Hepatic stellate cell (primary cell): ENCODE measurements at regions not wholly inside any gene's neighbourhood (a gene's known extent, or its start where the extent isn't known, plus 50 kb on each side); places are given as distances from the start of the nearest gene placed in this dataset.
A peak's percentile ranks its signal among the peaks of the same experiment; 100 is the strongest.
"Not testable (repeated sequence)": the region's sequence is repeated elsewhere in the genome, so short reads cannot be mapped to it uniquely, and the experiment has no call there.

Experiments
- DNase-seq: peaks from one replicate; pipeline ENCODE4 v3.0.0; 2011; ENCODE audit warnings: low spot score

DNA sequence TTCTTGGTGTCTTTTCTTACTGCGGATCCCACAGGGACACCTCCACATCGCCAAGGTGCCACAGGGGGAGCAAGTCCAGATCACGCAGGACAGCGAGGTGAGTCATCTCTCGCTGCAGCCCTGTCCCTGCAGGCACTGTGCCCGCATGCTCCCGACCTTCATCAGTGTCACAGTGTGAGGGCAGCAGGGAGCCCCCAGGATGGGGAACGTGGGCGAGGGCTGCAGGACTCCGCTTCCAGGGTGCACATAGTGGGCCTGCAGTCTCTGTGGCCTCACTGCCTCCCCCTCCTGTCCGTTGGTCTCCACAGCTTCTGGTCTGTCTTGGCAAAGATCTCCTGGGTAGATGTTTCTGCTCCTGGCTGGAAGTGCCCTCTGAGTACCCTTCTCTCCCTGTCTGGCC, 78.0 kb downstream of the NPIPB11 start:
- DNase-seq = not testable (repeated sequence)

DNA sequence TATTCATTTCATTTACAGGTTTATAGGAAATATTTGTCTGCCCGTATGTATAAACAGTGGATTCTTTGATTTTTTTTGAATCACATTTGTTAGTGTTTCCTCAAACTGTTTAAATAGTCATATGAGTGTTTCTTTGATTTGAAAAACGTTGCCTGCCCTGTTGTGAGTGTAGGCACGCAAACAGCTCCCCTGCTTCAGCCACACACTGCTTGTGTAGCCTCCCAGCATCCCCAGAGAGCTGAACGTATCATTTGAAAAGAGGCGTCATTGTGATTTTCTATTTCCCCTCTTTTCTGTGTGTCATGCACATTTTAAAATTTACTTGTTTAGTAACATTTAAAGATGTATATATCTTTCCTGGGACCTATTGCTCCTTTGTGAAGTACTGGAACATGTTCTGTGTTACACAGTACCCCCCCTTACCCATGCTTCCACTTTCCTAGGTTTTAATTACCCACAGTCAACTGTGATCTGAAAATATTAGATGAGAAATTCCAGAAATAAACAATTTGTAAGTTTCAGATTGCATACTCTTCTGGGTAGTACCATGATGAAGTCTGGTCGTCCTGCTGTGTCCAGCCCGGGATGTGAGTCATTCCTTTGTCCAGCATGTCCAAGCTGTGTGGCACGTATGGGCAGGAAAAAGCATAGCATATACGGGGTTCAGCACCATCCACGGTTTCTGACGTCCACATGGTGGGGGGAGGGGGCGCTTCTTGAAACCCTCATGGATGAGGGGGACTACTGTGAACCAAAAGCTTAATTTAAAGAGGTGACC, 78.7 kb downstream of the NPIPB11 start:
- peak; percentile 39 for DNase-seq

DNA sequence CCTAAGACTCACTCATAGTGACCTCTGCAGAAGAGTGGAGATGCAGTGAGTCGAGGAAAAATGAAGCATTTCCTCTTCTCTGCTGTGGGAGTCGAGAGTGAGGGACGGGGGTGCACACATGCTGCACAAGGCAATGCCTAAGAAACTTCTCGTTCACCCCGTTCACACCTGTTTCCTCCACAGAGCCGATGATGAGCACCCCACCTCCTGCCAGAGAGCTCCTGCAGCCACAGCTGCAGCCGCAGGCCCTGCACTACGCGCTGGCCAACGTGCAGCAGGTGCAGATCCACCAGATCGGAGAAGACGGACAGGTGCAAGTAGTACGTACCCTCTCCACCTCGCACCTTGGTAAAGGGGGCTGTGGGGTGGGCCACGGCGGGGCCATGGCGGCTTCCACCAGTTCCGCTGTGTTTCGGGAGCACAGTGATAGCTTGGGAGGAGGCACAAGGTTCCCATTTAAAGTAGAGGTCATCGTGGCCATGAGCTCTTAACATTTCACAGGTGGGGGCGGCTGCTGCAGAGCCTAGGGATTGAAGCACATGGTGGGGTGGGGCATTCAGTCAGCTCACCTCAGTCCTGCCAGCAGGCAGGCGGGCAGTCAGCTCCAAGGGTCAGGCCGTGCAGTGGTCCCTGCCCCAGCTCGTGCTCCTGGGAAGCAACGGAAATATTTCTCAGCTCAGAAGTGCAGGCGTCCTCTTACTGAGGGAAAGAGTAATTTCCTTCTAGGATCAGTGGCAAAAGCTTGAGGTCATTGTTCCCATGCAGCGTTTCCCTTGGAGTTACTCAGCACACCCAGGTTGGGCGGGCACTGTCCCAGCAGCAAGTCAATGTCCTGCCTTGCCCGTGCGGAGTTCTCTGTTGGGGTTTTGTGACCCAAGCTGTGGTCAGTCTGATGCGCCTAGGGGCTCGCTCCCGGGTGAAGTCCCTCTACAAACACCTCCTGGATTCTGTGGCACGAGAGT, 80.1 kb downstream of the NPIPB11 start:
- not testable (repeated sequence) for DNase-seq

GRCh38 chr16:29323725-29324124, 82.8 kb downstream of the NPIPB11 start:
- not testable (repeated sequence) for DNase-seq

DNA sequence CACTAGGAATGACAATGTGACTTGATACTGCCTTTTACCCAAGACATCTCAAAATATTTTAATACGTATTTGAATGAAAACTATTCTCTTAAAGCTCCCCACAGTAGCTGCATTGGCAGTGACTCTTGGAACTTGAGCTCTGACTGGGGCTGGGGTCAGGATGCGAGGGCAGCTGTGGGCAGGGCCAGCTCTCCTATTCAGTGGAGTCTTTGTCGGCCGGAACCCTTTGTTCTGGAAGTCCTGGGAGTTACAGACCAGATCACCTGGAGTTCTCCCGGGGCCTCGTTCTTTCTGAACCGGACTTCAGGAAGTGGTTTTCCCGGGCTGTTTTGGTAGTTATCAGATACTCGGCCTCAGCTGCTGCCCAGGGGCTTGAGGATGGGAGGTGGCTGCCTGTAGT, 84.9 kb downstream of the NPIPB11 start:
- no peak for DNase-seq

DNA sequence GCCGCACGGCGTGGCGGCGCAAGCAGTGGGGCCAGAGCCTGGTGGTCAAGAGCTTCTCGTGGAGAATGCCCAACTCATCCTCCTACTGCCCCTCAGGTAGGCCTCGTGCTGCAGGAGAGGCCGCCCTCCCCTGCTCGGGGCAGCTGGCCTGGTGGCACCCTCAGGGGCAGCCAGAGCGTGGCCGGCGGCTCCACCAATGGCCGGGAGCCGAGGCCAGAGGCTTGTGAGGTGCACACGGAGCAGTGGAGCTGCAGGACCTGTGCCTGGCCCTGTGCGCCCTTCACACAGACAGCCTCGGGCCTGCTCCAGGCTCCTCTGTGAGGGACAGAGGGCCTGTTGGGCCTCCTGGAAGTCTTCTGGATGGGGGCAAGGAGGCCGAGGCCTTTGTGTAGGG, 85.5 kb downstream of the NPIPB11 start:
- no peak for DNase-seq

GRCh38 chr16:29320274-29320999, 86.1 kb downstream of the NPIPB11 start:
- DNase-seq = no peak

- DNase-seq = no peak
These were observed 86.8 kb downstream of the NPIPB11 start for GRCh38 chr16:29319726-29320125.

DNA sequence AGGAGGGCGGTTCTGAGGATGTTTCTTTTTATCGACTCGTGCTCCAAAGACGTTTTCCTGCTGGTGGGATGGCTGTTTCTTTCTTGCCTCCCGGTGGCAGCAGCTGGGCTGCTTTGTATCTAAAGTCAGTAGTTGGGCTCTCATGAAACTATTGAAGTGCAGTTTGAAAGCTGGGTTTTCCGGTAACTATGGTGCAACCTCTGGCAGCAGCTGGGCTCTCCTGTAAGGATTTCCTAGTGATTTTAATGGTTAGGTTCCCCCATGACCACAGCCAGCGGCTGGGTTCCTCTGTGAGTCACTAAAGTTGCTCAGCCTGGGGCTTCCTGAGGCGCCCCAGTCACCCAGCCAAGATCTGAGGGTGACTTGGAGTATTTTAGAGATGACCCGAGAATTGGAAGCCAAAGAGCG, 87.9 kb downstream of the NPIPB11 start:
- DNase-seq = not testable (repeated sequence)

DNA sequence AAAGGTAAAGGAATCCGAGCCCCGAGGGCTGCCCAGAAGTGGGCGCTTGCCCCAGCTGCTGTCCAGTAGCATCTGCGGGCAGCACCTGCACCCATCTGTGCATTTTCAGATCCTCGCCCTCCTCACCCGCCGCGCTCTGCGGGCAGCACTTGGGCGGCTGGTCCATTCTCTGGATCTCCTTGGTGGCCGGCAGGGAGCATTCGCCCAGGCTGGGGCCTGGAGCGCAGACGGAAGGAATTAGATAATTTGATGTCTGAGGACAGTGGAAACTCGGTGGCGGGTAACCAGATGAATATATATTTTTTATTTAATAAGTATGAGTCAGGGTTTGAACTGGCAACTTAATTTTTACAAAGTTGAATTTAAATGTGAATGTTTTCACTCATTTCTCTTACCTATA, 88.5 kb downstream of the NPIPB11 start:
- DNase-seq = no peak

- no peak for DNase-seq
These were observed 89.2 kb downstream of the NPIPB11 start for GRCh38 chr16:29317269-29317668.

- no peak for DNase-seq
These were observed 89.7 kb downstream of the NPIPB11 start for GRCh38 chr16:29316761-29317183.

- no peak for DNase-seq
These were observed 90.5 kb downstream of the NPIPB11 start for GRCh38 chr16:29315916-29316517.

- DNase-seq = no peak
These were observed 91.5 kb downstream of the NPIPB11 start for GRCh38 chr16:29315046-29315445.

GRCh38 chr16:29314292-29314934, 92.1 kb downstream of the NPIPB11 start:
- DNase-seq = no peak

GRCh38 chr16:29313559-29314048, 92.9 kb downstream of the NPIPB11 start:
- DNase-seq = no peak

GRCh38 chr16:29312835-29313558, 93.5 kb downstream of the NPIPB11 start:
- DNase-seq = no peak

- not testable (repeated sequence) for DNase-seq
These were observed 94.2 kb downstream of the NPIPB11 start for GRCh38 chr16:29312345-29312675.

DNA sequence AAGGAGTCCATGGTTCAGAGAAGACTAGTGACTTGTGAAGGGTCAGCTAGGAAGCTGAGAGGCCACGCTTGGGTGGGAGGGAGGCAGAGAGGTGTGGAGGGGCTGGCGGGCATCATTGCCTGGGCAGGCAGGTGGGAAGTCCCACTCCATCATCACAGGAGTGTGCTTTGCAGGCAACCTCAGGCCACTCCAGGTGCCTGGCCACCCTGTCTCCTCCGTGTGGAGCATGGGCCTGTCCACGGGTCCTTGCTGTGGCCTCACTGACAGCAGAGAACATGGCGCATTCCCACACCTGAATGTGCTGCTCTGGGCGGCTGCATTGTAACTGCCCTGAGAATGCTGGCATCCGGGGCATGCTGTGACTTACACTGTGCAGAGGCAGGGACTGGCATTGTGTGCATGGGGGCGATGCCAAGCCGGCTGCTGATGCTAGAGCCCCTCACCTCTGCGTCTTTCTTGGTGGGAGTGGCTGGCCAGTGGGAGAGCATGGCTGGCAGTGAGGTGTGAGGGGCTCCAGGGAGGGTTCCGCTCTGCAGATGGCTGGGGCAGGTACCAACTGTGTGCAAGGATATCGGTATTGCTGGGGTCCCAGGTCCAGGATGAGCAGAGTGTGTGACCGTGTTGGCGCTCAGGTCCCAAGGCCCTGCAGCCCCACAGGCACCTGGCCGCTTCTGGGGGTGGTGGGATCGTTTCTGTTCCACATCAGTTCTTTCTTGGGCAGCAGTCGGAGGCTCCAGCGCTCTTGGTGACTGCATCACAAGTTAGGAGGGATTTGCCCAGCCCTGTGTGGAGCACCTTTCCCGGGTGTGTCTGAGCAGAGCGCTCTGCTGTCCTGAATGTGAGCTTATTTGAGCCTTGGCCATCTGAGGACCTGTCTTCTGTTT, 94.8 kb downstream of the NPIPB11 start:
- DNase-seq = no peak
